GM21529 (cell line): ENCODE measurements at regions not wholly inside any gene's neighbourhood (a gene's known extent, or its start where the extent isn't known, plus 50 kb on each side); places are given as distances from the start of the nearest gene placed in this dataset.
"Not testable (repeated sequence)": the region's sequence is repeated elsewhere in the genome, so short reads cannot be mapped to it uniquely, and the experiment has no call there.

Experiments used
- ATAC-seq: cut with Tn5 transposase; IDR thresholded peaks from one replicate; pipeline ENCODE4 v1.9.1; 2021; ENCODE audit not compliant: unreplicated experiment

- no peak for ATAC-seq
Observed at GRCh38 chr5:8693341-8693844, 824.4 kb downstream of the MTRR start.

GRCh38 chr5:8694545-8694944 is 825.6 kb downstream of the MTRR start:
- no peak for ATAC-seq

- ATAC-seq: no peak
Observed at GRCh38 chr5:8695902-8696845, 827.2 kb downstream of the MTRR start.

GRCh38 chr5:8700222-8700621 is 831.3 kb downstream of the MTRR start:
- no peak for ATAC-seq

GRCh38 chr5:8700671-8701070 is 831.7 kb downstream of the MTRR start:
- ATAC-seq: no peak

GRCh38 chr5:8701251-8701650 is 832.3 kb downstream of the MTRR start:
- ATAC-seq: no peak

GRCh38 chr5:8710426-8710930 is 835.4 kb downstream of the SEMA5A start:
- no peak for ATAC-seq

GRCh38 chr5:8714198-8714597 is 831.7 kb downstream of the SEMA5A start:
- no peak for ATAC-seq

- no peak for ATAC-seq
Observed at GRCh38 chr5:8714861-8715260, 831.0 kb downstream of the SEMA5A start.

- no peak for ATAC-seq
Observed at GRCh38 chr5:8719796-8720195, 826.1 kb downstream of the SEMA5A start.

GRCh38 chr5:8720506-8720905 is 825.4 kb downstream of the SEMA5A start:
- no peak for ATAC-seq

GRCh38 chr5:8721536-8721935 is 824.3 kb downstream of the SEMA5A start:
- no peak for ATAC-seq

GRCh38 chr5:8726383-8727036 is 819.4 kb downstream of the SEMA5A start:
- ATAC-seq: no peak

GRCh38 chr5:8727396-8727795 is 818.5 kb downstream of the SEMA5A start:
- no peak for ATAC-seq

- no peak for ATAC-seq
Observed at GRCh38 chr5:8729437-8729836, 816.4 kb downstream of the SEMA5A start.

- no peak for ATAC-seq
Observed at GRCh38 chr5:8730194-8730593, 815.7 kb downstream of the SEMA5A start.

GRCh38 chr5:8731110-8731509 is 814.8 kb downstream of the SEMA5A start:
- ATAC-seq: not testable (repeated sequence)

- ATAC-seq: no peak
Observed at GRCh38 chr5:8740595-8740994, 805.3 kb downstream of the SEMA5A start.

- no peak for ATAC-seq
Observed at GRCh38 chr5:8749556-8749955, 796.3 kb downstream of the SEMA5A start.

GRCh38 chr5:8750100-8750499 is 795.8 kb downstream of the SEMA5A start:
- no peak for ATAC-seq

- no peak for ATAC-seq
Observed at GRCh38 chr5:8751971-8752370, 793.9 kb downstream of the SEMA5A start.

GRCh38 chr5:8752595-8752994 is 793.3 kb downstream of the SEMA5A start:
- ATAC-seq: no peak
